ENCODE measurements at regions not wholly inside any gene's neighbourhood (a gene's known extent, or its start where the extent isn't known, plus 50 kb on each side); places are given as distances from the start of the nearest gene placed in this dataset.

- CTCF ChIA-PET: no interaction called here
- intact Hi-C loops (cut with micrococcal nuclease): no loop called here
- no peak for ATAC-seq
These were observed 87.4 kb downstream of the SMIM21 start for GRCh38 chr18:75339936-75340605.

More at GRCh38 chr18:75339936-75340605, 87.4 kb downstream of the SMIM21 start:
- Histone ChIP-seq H3K27me3 (ENCODE audit: low read length) (peaks cover 59% of the 10 kb centered on the region), H4K20me1 (ENCODE audit: low read length) (no peaks in the 10 kb centered on the region), H3K36me3 (ENCODE audit: low read depth, low read length) (no peaks in the 10 kb centered on the region), H3K79me2 (ENCODE audit: low read length) (no peaks in the 10 kb centered on the region), H3F3A (ENCODE audit: low read length, unreplicated experiment) (no peaks in the 10 kb centered on the region), H3K4me3 (ENCODE audit: low read length) (no peak overlapping the region), H3K4me2 (ENCODE audit: low read length) (no peak overlapping the region), H2AFZ (ENCODE audit: low read length) (no peak overlapping the region), H3K9me3 (ENCODE audit: low read length) (no peaks in the 10 kb centered on the region), H3K9ac (ENCODE audit: low read length) (no peak overlapping the region), H3K9me2 (replicated peaks; ENCODE audit: low read length) (no peaks in the 10 kb centered on the region), H3K27ac (ENCODE audit: low read length) (no peak overlapping the region), H3K4me1 (ENCODE audit: insufficient read depth, low read length) (no peaks in the 10 kb centered on the region)
- BruUV-seq (replicated peaks): no TSS peak
- TF ChIP-seq EZH2 (IDR thresholded peaks at IDR 0.05; ENCODE audit: low read length, unreplicated experiment) (no peak), CTCF (conservative IDR thresholded peaks at IDR 0.05; ENCODE audit: low read depth, low read length) (no peak), EZH2phosphoT487 (IDR thresholded peaks at IDR 0.05; ENCODE audit: borderline replicate concordance, low read length) (no peak)
- POLR2A ChIA-PET (ENCODE audit: unreplicated experiment): no interaction called here
- DNase-seq: no peak

All from PC-3 (cell line).